Skin epidermis (tissue), 12 donors: ENCODE measurements at regions not wholly inside any gene's neighbourhood (a gene's known extent, or its start where the extent isn't known, plus 50 kb on each side); places are given as distances from the start of the nearest gene placed in this dataset.
A peak's percentile ranks its signal among the peaks of the same experiment; 100 is the strongest.

ENCODE experiments used
- H3K27ac ChIP-seq, 21 experiments: fragments of 200-600 bp; sonication (generic) in 11 of 21; one replicate each; pipeline ENCODE4 v1.5.0; 2020; ENCODE audit warnings: mild to moderate bottlenecking in 3 of 21, inconsistent platforms in 2 of 21, moderate library complexity in 2 of 21
- H3K4me3 ChIP-seq, 7 experiments: fragments of 200-600 bp; sonication (generic) in 2 of 7; one replicate each; pipeline ENCODE4 v1.5.0; 2020; ENCODE audit warnings: inconsistent platforms in 2 of 7, mild to moderate bottlenecking in 2 of 7, moderate library complexity in 1 of 7

DNA sequence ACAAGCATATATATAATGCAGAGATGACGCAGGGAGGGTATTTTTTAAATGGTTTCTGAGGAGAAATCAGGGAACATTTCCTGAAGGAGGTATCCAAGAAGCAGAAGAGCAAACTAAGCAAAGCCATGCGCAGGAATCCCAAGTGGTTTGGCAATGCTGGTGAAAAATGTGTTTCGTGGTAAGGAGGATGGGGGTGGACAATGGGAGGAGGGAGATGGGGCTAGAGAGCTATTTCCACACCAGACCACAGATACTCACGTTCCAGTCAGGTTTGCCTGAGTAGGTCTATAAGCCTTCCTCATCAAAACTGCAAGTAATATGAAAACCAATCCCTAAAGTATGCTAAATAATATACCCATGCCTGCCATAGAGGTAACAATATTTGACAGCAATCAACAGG is 223.7 kb upstream of the MKLN1 start:
- peak overlapping the region in 7 of 21 experiments; percentile 33 to 99 (median 89) for H3K27ac ChIP-seq
- peak overlapping the region in 1 of 7 experiments; percentile 70 for H3K4me3 ChIP-seq

DNA sequence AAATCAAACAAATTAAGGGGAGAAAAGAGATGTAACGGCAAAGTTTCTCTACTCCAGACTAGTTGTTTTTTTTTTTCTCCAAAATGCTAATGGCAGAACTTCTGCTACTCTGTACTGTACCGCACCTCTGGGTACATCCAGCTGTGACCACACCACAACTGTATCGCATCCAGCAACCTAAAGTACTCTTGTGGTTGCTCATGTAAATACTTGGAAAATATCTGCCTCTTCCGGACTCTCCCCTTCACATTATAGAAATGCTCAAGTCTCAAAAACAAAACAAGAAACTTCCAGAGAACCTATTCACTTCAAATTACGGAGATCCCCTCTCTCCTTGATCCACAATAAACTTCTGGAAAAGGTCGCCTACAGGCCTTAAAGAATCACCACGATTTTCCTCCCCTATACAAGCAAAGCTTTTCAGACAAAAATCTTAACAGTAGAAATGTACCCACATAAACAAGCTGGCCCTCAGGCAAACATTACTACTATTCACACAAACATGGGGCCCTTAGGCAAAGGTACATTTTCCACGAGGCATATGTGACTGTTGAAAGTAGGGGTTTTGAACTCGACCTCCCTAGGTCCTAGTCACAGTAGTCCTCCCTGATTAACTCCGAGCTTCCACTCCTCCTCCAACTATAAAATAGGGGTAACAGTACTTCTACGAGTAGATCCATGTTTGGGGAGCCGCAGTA is 222.9 kb upstream of the MKLN1 start:
- H3K27ac ChIP-seq: peak overlapping the region in 15 of 21 experiments; percentile 62 to 99 (median 75)

GRCh38 chr7:131105294-131105798 is 222.3 kb upstream of the MKLN1 start:
- H3K4me3 ChIP-seq: peak overlapping the region; percentile 43 to 81 (median 70)
- H3K27ac ChIP-seq: peak overlapping the region in 18 of 21 experiments; percentile 31 to 99 (median 72)

More for the DNA sequence above, 222.9 kb upstream of the MKLN1 start:
- peak overlapping the region in 6 of 7 experiments; percentile 43 to 81 (median 72) for H3K4me3 ChIP-seq

DNA sequence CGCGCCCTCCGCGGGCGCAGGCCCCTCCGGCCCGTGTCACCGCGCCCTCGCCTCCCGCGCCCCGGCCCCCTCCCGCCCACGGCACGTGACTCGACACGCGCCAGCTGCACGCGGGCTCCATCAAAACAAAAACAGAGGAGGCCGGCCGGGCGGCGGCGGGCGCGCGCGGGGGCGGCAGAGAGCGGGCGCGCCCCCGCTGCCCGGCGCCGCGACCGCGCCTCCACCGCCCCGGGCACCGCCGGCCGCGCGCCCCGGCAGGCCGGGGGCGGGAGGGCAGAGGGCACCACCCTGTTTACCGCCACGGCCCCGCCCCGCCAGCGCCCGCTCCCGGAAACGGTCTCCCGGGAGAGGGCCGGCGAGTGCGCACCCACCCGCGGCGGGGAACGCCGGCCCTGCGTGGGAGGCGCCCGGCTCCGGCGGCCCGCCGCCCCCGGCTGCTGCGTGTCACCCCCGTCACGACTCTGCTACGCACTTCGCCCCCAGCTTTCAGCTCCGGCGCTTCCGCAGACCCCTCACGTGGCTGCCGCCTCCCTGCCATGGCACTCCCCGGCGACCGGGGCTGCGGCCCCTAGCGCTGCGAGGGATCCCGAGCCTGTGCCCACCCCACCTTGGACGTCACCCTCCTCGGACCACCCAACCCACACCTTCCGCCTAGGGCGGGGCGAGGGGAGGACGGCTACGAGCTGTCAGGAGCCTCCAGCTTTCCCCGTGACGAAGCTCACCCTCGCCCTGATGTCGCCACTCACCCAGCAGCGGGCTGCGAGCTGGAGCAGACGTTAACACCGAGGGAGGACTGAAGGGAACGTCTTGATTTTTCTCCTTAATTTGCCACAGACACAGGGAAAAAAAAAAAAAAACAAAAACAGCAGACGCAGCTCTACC is 221.6 kb upstream of the MKLN1 start:
- H3K27ac ChIP-seq: peak overlapping the region; percentile 86 to 99 (median 96)
- peak overlapping the region; percentile 65 to 89 (median 73) for H3K4me3 ChIP-seq

DNA sequence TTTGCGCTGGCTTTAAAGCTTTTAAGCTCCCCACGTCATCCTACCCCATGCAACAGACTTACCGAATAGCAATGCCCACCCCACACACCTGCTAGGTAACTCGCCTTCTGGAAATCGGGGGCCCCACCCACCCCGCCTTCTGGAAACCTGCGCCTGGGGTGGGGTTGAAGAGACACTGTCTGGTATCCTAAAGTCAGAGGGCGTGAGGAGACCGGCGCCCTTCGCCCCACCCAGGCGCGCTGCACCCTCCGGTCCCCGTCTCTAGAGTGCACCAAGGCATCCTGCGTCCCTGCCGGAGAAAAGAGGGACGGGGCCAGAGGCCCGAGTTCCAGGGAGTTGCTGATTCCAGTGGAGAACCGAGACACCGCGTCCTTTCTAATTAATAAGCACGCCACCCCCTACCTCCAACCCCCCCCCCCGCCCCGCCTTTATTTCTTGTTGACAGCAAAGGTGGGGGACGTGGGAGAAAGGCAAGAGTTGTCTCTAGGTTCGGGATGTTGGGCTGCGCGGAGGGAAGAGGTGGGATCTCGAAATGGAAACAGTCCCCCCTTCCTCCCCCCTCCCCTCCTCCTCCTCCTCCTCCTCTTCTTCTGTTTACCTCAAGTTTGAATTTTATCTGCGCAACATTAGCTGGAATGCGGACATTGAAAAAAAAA is 220.9 kb upstream of the MKLN1 start:
- H3K27ac ChIP-seq: peak overlapping the region; percentile 86 to 99 (median 96)
- peak overlapping the region; percentile 65 to 89 (median 73) for H3K4me3 ChIP-seq

DNA sequence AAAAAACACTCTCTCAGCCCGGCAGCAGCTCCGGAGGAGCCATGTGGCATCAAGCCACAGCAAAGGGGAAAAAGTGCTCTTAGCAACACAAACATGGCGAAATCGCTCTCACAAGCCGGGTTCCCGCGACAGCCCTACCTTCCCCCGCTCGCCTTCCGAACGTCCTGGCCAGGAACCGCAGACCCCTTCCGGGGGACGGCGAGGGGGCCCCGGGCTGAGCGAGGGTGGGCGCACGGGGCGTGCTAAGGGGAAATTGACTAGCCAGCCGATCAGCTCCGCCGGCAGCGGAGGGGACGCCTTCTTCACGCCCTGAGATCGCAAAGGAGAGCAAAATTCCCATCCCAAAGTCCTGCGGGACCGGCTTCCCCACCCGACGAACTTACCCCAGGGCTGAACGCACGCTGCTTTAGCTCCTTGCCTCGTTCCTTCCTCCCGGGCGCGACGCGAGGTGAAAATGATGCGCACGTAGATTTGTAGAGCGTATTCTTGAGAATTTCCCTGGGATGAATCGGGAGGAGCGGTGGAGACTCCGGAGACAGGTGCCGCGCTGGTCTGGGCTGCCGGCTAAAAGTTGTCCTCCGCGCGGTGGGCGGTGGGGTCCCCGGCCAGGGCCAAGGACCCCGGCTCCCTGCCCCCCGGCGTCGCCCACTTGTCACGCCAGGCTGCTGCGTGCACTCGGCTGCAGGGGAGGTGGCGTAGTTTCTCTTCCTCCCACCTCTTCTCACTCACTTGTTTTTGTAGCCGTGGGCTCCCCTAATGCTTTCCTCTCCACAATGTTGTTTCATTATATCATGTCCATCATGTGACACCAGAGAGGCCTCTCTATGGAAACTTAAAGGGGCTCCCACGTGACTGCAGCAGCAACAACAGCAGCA is 220.1 kb upstream of the MKLN1 start:
- peak overlapping the region; percentile 86 to 99 (median 96) for H3K27ac ChIP-seq
- H3K4me3 ChIP-seq: peak overlapping the region; percentile 65 to 89 (median 73)

DNA sequence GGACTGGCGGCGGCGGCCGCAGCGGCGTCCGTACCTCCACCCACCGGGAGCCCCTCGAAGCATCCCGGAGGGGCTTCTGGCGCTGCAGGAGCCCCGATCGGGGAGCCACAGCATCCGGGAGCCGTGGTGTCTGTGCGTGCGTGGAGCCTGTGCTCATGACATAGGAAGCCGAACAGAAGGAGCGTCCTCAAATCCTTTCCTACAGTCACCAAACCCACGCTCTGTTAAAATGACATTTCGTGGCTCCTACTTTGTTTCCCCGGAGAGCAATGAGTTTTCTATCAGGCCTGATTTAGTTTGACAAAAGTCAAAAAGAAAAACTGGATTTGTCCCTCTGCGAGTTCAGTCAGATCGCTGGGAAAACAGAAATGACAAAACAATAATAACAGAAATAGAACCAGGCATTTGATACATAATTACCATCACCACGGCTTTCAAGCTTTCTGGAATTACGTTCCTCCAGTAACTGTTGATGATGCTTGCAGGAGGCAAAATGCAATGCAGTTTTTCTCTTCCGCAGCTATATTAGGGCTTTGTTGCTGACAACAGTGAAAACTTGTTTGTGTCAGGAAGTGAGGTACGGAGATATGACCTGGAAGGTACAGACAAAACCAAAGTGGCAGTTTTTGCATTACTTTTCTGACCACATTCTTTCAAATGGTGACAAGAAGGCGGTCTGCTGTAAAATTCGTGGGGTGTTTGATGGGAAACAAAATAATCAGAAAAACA is 219.3 kb upstream of the MKLN1 start:
- H3K27ac ChIP-seq: peak overlapping the region; percentile 86 to 99 (median 96)
- H3K4me3 ChIP-seq: peak overlapping the region; percentile 65 to 89 (median 73)

GRCh38 chr7:131109011-131109758 is 218.5 kb upstream of the MKLN1 start:
- peak overlapping the region; percentile 60 to 99 (median 95) for H3K27ac ChIP-seq
- peak overlapping the region; percentile 37 to 80 (median 47) for H3K4me3 ChIP-seq

DNA sequence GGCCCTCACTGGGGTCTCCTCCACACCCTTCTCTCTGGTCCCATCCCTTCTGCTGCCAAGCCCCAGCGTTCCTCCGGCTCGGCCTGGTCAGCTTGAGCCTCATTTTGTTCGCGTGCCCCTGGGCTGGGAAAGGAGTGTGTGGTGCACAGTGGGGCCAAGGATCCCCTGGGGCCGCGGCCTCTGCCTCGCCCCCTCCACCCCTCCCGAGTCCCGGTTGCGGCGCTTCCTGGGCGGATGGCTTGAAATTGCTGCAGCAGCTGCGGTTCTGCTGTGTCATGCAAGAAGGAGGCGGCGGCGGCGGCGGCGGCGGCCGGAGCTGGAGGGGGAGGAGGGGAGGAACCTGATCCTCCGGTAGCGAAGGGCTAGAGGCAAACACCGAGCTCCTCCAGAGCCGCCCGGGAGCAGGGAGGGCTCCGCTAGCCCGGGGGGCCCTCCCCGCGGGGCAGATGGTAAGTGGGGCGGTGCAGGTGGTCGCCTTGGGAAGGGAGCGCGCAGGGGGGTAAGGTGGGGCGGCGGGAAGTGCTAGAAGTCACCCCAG is 217.8 kb upstream of the MKLN1 start:
- peak overlapping the region; percentile 37 to 80 (median 47) for H3K4me3 ChIP-seq
- H3K27ac ChIP-seq: peak overlapping the region; percentile 60 to 99 (median 95)

DNA sequence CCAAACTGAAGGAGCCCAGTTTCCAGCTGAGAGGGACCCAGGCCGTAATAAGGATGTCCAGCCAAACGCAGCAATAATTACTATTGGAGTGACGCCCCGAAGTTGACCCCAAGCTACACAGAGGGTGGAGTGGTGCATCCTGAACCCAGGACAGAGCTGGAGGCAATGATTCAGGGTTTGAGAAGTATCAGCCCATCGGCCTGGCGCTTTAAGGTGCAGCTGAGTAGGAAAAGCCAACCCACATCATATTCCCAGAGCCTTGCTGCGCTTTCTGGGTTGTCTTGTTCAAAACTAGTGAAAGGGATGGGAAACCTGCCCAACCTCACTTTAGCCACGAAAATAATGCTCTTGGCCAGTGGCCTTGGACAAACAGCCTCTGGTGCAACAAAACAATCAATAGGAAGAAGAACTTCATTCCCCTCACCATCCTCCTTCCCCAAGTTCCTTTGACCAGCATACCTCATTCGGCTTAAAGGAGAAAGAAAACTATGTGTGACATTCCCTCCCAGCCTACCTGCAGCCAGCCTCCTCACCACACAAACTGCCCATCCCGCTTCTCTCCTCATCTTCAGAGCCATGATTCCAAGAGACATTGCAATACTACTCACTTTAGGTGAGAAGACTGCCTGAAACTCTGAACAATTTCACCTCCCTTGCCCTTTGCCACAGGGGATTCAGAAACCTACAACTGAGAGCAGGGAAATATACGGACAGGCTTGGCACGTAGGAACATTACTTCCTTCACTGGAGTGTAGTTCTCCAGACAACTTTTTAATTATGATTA is 217.2 kb upstream of the MKLN1 start:
- Histone ChIP-seq H3K27ac (peak overlapping the region; percentile 60 to 99 (median 95)), H3K4me3 (peak overlapping the region; percentile 37 to 80 (median 47))

DNA sequence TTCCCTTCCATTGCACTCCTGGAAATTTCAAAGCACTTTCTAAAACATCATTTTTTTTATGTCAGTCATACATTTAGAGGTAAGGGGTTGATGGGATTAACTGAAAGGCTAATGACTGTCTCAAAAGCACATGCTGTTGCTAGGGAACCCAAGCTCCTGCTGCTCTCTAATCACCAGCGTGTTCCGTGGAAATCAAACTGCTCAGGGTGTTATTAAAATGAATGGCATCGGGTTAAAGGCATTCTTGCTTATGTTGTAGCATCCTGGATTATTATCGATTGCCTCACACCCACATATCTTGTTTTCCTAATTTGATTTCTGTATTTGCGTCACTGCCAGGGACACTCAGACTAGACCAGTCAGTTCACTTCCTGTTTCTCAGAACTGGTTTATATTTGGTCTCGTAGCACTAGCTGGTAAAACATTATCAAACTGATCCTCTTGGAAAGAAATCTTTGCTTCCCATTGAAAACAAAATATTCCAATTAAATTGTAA is 216.5 kb upstream of the MKLN1 start:
- Histone ChIP-seq H3K4me3 (peak overlapping the region in 5 of 7 experiments; percentile 15 to 80 (median 48)), H3K27ac (peak overlapping the region in 18 of 21 experiments; percentile 25 to 99 (median 96))

DNA sequence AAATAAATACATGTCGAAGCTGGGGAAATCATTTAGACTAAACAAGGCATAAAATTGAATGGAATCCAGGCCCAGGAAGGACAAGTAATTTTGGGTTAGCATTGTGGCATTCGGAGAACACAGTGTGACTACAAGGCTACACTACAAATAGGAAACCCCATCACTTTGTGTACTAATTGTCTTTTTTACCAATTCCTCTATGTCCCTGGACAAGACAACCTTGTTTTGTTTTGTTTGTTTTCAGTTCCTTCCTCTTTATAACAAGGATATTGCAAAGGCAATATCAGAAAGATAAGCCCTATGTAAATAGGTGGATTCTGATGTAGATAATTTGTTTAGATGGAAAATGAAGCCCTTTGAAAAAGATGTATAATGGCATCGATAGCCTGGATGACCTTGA is 215.9 kb upstream of the MKLN1 start:
- Histone ChIP-seq H3K4me3 (no peak overlapping the region), H3K27ac (peak overlapping the region in 11 of 21 experiments; percentile 12 to 99 (median 95))

DNA sequence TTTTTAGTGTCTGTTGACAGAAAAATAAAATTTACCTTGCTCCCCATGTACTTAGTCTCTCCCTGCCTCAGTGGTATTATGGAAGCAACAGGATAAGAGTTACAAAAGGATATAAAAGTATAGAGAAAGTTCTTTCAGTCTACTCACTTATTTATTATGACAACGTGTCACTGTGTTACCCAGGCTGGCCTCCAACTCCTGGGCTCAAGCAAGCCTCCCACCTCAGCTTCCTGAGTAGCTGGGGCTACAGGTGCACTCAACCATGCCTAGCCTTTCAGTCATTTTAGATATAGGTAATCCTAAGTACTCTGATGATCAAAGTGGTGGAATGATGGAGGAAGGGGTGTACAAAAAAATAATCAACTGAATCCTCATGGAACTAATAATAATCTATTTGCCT is 215.2 kb upstream of the MKLN1 start:
- no peak overlapping the region for H3K27ac ChIP-seq
- no peak overlapping the region for H3K4me3 ChIP-seq

- no peak overlapping the region for H3K27ac ChIP-seq
- no peak overlapping the region for H3K4me3 ChIP-seq
Observed at GRCh38 chr7:131115340-131115739, 212.3 kb upstream of the MKLN1 start.

GRCh38 chr7:131117439-131117838 is 210.2 kb upstream of the MKLN1 start:
- Histone ChIP-seq H3K4me3 (no peak overlapping the region), H3K27ac (no peak overlapping the region)

DNA sequence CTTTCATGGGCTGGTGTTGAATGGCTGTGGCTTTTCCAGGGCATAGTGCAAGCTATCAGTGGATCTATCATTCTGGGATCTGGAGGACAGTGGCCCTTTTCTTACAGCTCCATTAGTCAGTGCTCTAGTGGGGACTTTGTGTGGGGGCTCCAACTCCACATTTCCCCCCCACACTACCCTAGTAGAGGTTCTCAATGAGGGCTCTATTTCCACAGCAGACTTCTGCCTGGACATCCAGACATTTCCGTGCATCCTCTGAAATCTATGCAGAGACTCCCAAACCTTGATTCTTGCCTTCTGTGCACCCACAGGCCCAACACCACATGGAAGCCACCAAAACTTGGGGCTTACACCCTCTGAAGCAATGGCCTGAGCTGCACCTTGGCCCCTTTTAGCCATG is 208.3 kb upstream of the MKLN1 start:
- no peak overlapping the region for H3K4me3 ChIP-seq
- no peak overlapping the region for H3K27ac ChIP-seq
